PC-9 (cell line): ENCODE measurements at regions not wholly inside any gene's neighbourhood (a gene's known extent, or its start where the extent isn't known, plus 50 kb on each side); places are given as distances from the start of the nearest gene placed in this dataset.

Experiments
- CTCF ChIP-seq: fragments of 200-600 bp; sonication (generic); conservative IDR thresholded peaks from 2 replicates; pipeline ENCODE4 v1.6.1; 2017; ENCODE audit warnings: mixed run types, antibody characterized with exemption, mild to moderate bottlenecking, moderate library complexity
- EZH2 ChIP-seq: fragments of 200-600 bp; sonication (generic); IDR thresholded peaks from 2 replicates; pipeline ENCODE4 v1.8.0; 2017; ENCODE audit warnings: antibody characterized with exemption, low read depth

DNA sequence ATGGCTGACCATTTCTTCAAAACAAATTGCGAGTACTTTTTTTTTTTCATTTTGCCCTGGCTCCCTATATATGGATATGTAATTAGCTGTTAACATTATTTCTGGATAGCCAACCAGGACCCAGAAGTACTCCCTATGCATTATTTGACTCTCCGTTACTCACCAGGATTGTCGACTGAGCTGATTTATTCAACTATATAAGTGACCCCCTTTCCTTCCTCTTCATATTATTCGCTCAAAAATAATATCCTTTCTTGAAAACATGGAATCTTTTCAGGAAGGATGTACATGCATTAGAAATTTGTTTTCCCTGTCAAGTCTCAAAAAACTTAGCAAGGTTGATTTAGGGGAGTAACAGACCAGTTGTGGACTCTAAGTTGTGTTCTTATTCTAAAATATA lies 114.1 kb upstream of the KLHL4 start:
- no peak for TF ChIP-seq CTCF
- no peak for TF ChIP-seq EZH2
